GM06990 (cell line): ENCODE measurements at regions not wholly inside any gene's neighbourhood (a gene's known extent, or its start where the extent isn't known, plus 50 kb on each side); places are given as distances from the start of the nearest gene placed in this dataset.

ENCODE experiments used
- DNase-seq: peaks from one replicate; pipeline ENCODE4 v3.0.0-alpha.2; 2011; ENCODE audit not compliant: insufficient read length; ENCODE audit errors: extremely low read depth
- H3K27me3 ChIP-seq: replicated peaks from 2 replicates; pipeline ENCODE4 v1.6.0; 2011; ENCODE audit warnings: low read length; ENCODE audit not compliant: control insufficient read depth, insufficient read depth
- H3K36me3 ChIP-seq: 2 replicates; pipeline ENCODE4 v1.5.1; 2011; ENCODE audit warnings: low read length; ENCODE audit not compliant: control insufficient read depth, insufficient read depth
- H3K4me3 ChIP-seq: replicated peaks from 2 replicates; pipeline ENCODE4 v1.5.1; 2011; ENCODE audit warnings: low read depth, mild to moderate bottlenecking, control low read depth, low read length
- TF ChIP-seq, protein P1 (sequence below): IDR thresholded peaks from 2 replicates; pipeline ENCODE4 v1.5.1; 2011; ENCODE audit warnings: low read length, control low read depth, mild to moderate bottlenecking, inconsistent platforms; ENCODE audit not compliant: insufficient read depth, poor library complexity, severe bottlenecking

DNA sequence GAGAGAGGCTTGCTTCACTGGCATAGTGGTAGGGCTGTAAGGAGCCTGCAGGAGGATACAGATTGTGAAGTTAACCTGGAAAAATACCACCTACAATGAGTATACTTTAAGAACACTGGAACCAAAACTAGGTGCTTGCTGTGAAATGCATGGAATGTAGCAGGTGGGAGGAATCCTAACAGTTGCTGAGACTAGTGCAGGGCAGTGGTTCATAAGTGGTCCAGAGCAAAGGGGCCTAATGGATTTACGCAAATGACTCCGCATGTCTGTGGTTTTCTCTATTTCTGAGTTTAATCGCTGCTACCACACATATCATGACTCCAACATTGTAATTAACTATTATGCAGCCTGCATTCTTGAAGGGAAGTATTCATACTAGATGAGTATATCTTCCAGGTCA is 218.4 kb downstream of the CHRM2 start:
- no peak overlapping the region for H3K4me3 ChIP-seq
- H3K36me3 ChIP-seq = no peaks in the 10 kb centered on the region
- TF ChIP-seq, protein P1, sequence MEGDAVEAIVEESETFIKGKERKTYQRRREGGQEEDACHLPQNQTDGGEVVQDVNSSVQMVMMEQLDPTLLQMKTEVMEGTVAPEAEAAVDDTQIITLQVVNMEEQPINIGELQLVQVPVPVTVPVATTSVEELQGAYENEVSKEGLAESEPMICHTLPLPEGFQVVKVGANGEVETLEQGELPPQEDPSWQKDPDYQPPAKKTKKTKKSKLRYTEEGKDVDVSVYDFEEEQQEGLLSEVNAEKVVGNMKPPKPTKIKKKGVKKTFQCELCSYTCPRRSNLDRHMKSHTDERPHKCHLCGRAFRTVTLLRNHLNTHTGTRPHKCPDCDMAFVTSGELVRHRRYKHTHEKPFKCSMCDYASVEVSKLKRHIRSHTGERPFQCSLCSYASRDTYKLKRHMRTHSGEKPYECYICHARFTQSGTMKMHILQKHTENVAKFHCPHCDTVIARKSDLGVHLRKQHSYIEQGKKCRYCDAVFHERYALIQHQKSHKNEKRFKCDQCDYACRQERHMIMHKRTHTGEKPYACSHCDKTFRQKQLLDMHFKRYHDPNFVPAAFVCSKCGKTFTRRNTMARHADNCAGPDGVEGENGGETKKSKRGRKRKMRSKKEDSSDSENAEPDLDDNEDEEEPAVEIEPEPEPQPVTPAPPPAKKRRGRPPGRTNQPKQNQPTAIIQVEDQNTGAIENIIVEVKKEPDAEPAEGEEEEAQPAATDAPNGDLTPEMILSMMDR = no peak
- no peak for DNase-seq
- no peaks in the 10 kb centered on the region for H3K27me3 ChIP-seq

DNA sequence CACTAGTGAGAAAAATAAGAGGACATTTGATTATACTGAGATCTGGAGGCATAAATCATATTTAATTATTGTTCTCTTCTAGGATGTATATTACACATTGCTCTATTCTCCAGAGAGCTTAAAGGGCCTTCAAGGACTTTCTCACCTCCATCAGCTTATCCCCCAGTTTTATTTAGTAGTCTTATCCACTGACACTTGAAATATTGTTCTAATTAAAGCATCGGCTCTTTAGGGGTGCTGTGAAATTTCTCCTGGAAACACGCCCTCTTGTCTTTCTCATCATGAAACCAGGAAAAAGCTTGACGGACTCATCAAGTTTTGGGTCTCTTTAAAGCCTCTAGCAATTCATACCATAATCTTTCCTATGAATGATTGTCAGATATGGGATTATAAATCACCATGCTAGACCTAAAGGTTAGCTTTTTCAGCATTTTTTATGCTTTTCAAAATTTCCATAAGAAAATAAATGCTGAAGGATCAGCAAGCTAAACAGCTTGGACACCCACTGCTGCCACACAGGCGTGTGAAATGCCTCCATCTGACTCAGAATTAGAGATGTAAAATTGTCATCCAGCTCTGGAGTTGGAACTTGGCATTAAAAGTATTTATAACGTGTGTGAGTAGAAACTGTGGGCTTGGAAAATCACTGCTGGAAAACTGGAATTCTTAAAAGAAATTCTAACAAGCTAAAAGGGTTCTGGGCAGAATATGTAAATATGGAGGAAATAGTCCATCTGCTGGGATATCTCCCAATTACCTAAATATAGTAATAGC is 216.3 kb downstream of the CHRM2 start:
- Histone ChIP-seq H3K36me3 (no peaks in the 10 kb centered on the region), H3K4me3 (no peak overlapping the region), H3K27me3 (no peaks in the 10 kb centered on the region)
- TF ChIP-seq, protein P1 = no peak
- DNase-seq = no peak

DNA sequence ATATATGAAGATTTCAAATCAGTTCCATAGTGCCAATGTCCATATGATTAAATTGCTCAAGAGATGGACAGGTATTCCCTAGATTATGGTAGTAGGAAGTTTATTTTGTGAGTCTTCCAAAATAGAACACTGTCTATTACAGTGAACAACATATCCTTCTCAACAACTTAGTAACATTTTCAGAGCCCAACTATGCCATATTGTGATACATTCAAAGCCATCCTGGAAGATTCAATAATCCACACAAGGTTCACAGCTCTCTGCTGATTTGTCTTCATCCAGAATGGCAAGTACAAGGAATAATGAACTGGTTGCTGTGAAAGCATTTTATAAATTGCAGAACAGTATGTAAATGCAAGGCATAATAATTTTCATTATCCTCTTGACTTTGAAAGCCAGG is 213.9 kb downstream of the CHRM2 start:
- H3K27me3 ChIP-seq = no peaks in the 10 kb centered on the region
- TF ChIP-seq, protein P1 = no peak
- no peaks in the 10 kb centered on the region for H3K36me3 ChIP-seq
- no peak overlapping the region for H3K4me3 ChIP-seq
- DNase-seq = no peak

DNA sequence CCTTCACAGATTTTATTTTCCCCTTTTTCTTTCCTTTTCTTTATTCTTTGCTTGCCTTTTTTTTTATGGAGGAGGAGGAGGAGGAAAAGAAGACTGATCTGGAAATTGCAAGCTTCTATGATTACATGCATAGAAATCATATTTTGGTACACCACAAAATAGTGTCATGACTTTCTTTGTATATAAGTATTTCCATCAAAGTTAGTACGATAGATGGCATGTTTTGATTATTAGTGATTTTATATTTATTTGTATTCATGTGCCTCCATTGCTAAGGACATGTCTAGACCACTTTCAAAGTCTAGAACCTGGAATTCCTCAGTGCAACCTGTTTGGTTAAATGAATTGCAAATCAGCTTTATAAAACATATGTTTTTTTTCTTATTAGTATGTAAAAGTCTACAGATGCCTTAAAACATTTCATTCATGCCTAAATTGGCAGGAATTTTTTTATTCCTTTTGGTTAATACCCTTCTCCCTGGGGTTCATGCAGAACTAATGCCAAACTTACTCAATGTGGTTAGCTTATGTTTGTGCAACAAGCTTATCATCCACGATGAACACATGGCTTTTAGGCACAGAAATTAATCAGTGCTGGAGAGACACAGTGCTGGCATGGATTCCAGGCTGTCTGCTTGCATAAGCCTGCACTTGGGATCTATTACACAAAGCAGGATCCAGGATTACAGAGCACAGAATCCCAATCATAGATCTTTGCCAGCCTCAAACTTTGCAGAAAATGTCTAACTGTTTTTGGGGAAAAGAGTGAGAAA is 213.1 kb downstream of the CHRM2 start:
- Histone ChIP-seq H3K36me3 (no peaks in the 10 kb centered on the region), H3K27me3 (no peaks in the 10 kb centered on the region), H3K4me3 (no peak overlapping the region)
- no peak for DNase-seq
- TF ChIP-seq, protein P1 = no peak

- Histone ChIP-seq H3K36me3 (no peaks in the 10 kb centered on the region), H3K4me3 (no peak overlapping the region), H3K27me3 (no peaks in the 10 kb centered on the region)
- TF ChIP-seq, protein P1 = no peak
- peak; percentile 3 for DNase-seq
Observed at GRCh38 chr7:137080516-137081203, 212.2 kb downstream of the CHRM2 start.
